ENCODE measurements at regions not wholly inside any gene's neighbourhood (a gene's known extent, or its start where the extent isn't known, plus 50 kb on each side); places are given as distances from the start of the nearest gene placed in this dataset.
A peak's percentile ranks its signal among the peaks of the same experiment; 100 is the strongest.

DNA sequence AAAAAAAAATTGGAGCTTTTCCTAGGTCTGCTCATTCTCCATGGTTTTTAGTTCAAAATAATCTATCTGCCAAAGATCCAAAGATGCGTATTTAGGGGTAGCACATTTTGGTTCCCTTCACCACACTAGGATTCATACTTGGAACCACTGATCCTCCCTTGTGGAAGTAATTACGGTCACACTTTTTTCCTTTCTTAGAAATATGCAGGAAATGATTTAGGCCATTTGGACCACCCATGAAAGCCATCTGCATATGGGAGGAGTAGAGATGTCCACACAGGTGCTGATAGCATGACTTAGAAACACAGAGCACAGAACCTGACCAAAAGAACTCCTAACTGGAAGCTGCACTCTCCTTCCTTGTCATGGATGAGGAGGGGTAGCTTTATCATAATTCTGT is 105.9 kb upstream of the RAI14 start:
- TF ChIP-seq, protein P1, sequence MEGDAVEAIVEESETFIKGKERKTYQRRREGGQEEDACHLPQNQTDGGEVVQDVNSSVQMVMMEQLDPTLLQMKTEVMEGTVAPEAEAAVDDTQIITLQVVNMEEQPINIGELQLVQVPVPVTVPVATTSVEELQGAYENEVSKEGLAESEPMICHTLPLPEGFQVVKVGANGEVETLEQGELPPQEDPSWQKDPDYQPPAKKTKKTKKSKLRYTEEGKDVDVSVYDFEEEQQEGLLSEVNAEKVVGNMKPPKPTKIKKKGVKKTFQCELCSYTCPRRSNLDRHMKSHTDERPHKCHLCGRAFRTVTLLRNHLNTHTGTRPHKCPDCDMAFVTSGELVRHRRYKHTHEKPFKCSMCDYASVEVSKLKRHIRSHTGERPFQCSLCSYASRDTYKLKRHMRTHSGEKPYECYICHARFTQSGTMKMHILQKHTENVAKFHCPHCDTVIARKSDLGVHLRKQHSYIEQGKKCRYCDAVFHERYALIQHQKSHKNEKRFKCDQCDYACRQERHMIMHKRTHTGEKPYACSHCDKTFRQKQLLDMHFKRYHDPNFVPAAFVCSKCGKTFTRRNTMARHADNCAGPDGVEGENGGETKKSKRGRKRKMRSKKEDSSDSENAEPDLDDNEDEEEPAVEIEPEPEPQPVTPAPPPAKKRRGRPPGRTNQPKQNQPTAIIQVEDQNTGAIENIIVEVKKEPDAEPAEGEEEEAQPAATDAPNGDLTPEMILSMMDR (IDR thresholded peaks at IDR 0.05; ENCODE audit: borderline replicate concordance, extremely low read depth, insufficient read depth): no peak
- Histone ChIP-seq H3K36me3 (ENCODE audit: control insufficient read depth in 2 of 3, insufficient read depth in 3 of 3, low read length in 3 of 3) (no peaks in the 10 kb centered on the region), H3K4me3 (ENCODE audit: low read length in 3 of 3) (no peak overlapping the region), H3K4me1 (ENCODE audit: control insufficient read depth in 2 of 3, insufficient read depth in 2 of 3, low read depth in 1 of 3, low read length in 3 of 3) (peaks cover 0 to under 1% (median 0%) of the 10 kb centered on the region in 3 donors), H3K27me3 (ENCODE audit: control insufficient read depth, insufficient read depth, low read length) (no peaks in the 10 kb centered on the region), H3K9me3 (ENCODE audit: control insufficient read depth in 2 of 3, insufficient read depth in 1 of 3, low read length in 3 of 3) (peaks cover 0 to 8% (median 0%) of the 10 kb centered on the region in 3 donors), H3K9ac (ENCODE audit: low read length in 3 of 3) (no peak overlapping the region), H3K27ac (ENCODE audit: low read depth in 2 of 2, low read length in 2 of 2) (no peak overlapping the region)
- no peak for FAIRE-seq
- DNase-seq: no peak
- intact Hi-C loops (cut with DNase I): no loop called here

DNA sequence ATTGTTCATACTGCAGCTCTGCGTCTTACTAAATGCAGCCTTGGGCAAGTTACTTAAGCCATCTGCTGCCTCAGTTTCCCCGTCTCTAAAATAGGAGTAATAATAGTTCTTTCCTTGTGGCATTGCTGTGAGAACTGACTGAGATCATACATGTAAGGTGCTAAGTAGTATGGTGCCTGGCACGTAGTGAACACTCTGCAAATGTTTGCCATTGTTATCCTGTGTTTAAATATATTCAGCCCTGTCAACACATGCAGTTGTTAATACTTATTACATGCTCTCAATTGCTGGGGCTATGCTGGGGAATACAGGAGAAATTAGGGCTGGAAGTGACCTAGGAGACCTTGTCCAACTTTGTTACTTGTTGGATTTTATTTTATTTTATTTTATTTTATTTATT is 105.2 kb upstream of the RAI14 start:
- Histone ChIP-seq H3K4me1 (ENCODE audit: control insufficient read depth in 2 of 3, insufficient read depth in 2 of 3, low read depth in 1 of 3, low read length in 3 of 3) (peaks cover 0 to 6% (median 4%) of the 10 kb centered on the region in 3 donors), H3K36me3 (ENCODE audit: control insufficient read depth in 2 of 3, insufficient read depth in 3 of 3, low read length in 3 of 3) (no peaks in the 10 kb centered on the region), H3K27me3 (ENCODE audit: control insufficient read depth, insufficient read depth, low read length) (no peaks in the 10 kb centered on the region), H3K9me3 (ENCODE audit: control insufficient read depth in 2 of 3, insufficient read depth in 1 of 3, low read length in 3 of 3) (peaks cover 0 to 8% (median 0%) of the 10 kb centered on the region in 3 donors), H3K4me3 (ENCODE audit: low read length in 3 of 3) (no peak overlapping the region), H3K9ac (ENCODE audit: low read length in 3 of 3) (no peak overlapping the region), H3K27ac (ENCODE audit: low read depth in 2 of 2, low read length in 2 of 2) (no peak overlapping the region)
- TF ChIP-seq, protein P1 (IDR thresholded peaks at IDR 0.05; ENCODE audit: borderline replicate concordance, extremely low read depth, insufficient read depth): no peak
- FAIRE-seq: no peak
- no peak for DNase-seq
- intact Hi-C loops (cut with DNase I): no loop called here

DNA sequence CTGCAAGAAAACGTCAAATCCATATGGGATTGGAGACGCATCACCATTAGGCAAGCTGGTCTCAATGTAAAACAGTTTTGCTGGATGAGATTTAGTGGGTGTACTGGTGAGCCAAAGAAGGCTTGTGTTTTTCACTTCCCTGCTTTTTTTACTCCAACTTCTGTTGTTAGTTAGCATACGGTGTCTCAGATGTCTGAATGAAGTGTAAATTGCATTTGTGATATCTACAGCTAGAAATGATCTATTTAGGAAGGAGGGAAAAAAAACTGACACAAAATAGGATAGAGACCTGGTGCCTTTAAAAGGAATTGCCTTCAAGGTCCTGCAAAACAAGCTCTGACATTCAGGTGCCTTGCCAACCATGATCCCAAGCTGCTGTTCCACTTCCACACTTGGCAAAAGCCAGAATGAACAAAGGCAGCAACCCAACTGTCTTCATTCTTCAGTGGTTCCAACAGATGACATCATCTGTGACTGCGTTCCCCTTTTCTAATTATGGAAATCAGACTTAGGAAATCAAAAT is 104.2 kb upstream of the RAI14 start:
- Histone ChIP-seq H3K36me3 (ENCODE audit: control insufficient read depth in 2 of 3, insufficient read depth in 3 of 3, low read length in 3 of 3) (no peaks in the 10 kb centered on the region), H3K9me3 (ENCODE audit: control insufficient read depth in 2 of 3, insufficient read depth in 1 of 3, low read length in 3 of 3) (peaks cover 0 to 6% (median 0%) of the 10 kb centered on the region in 3 donors), H3K27me3 (ENCODE audit: control insufficient read depth, insufficient read depth, low read length) (no peaks in the 10 kb centered on the region), H3K27ac (ENCODE audit: low read depth in 2 of 2, low read length in 2 of 2) (no peak overlapping the region), H3K4me3 (ENCODE audit: low read length in 3 of 3) (no peak overlapping the region), H3K9ac (ENCODE audit: low read length in 3 of 3) (no peak overlapping the region), H3K4me1 (ENCODE audit: control insufficient read depth in 2 of 3, insufficient read depth in 2 of 3, low read depth in 1 of 3, low read length in 3 of 3) (peaks cover 0 to 6% (median 5%) of the 10 kb centered on the region in 3 donors)
- FAIRE-seq (no peak), DNase-seq (peak in 1 of 5 donors; percentile 40)
- TF ChIP-seq, protein P1 (IDR thresholded peaks at IDR 0.05; ENCODE audit: borderline replicate concordance, extremely low read depth, insufficient read depth): no peak
- intact Hi-C loops (cut with DNase I): no loop called here

DNA sequence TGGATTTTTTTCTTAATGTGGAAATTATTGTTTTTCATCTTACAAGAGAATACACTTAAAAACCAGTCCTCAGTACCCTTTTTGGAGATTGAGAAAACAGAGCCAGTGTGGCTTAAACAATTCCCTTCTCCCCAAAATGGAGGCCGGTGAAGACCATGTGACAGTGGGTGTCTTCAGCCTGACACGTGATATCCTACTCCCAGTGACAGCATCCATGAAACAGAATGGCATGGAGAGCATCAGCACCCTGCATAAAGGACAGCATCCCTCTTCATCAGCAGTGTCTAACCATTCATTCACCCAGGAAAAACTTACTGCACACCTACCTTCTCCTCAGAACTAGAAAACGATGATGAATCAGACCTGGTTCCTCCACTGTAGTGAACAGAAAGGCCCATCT is 103.4 kb upstream of the RAI14 start:
- H3K27me3 ChIP-seq (ENCODE audit: control insufficient read depth, insufficient read depth, low read length): no peaks in the 10 kb centered on the region
- FAIRE-seq (no peak), DNase-seq (no peak)
- H3K4me1 ChIP-seq (ENCODE audit: control insufficient read depth in 2 of 3, insufficient read depth in 2 of 3, low read depth in 1 of 3, low read length in 3 of 3): peaks cover 0 to 6% (median 5%) of the 10 kb centered on the region in 3 donors
- H3K4me3 ChIP-seq (ENCODE audit: low read length in 3 of 3): no peak overlapping the region
- H3K9me3 ChIP-seq (ENCODE audit: control insufficient read depth in 2 of 3, insufficient read depth in 1 of 3, low read length in 3 of 3): no peaks in the 10 kb centered on the region
- no peak overlapping the region for H3K27ac ChIP-seq (ENCODE audit: low read depth in 2 of 2, low read length in 2 of 2)
- intact Hi-C loops (cut with DNase I): no loop called here
- no peak overlapping the region for H3K9ac ChIP-seq (ENCODE audit: low read length in 3 of 3)
- H3K36me3 ChIP-seq (ENCODE audit: control insufficient read depth in 2 of 3, insufficient read depth in 3 of 3, low read length in 3 of 3): no peaks in the 10 kb centered on the region
- TF ChIP-seq, protein P1 (IDR thresholded peaks at IDR 0.05; ENCODE audit: borderline replicate concordance, extremely low read depth, insufficient read depth): no peak
